ENCODE measurements at regions not wholly inside any gene's neighbourhood (a gene's known extent, or its start where the extent isn't known, plus 50 kb on each side); places are given as distances from the start of the nearest gene placed in this dataset.

GRCh38 chr1:105700723-105701122 is 1355.8 kb upstream of the PRMT6 start:
- Mint-ChIP-seq H3K4me1 (peaks cover 3 to 6% of the 10 kb centered on the region in 2 experiments; a peak in 2 of 4 replicates), H3K4me3 (no peak overlapping the region), H3K36me3 (ENCODE audit: insufficient read depth in 1 of 3, low read depth in 3 of 3) (no peaks in the 10 kb centered on the region), H3K27me3 (ENCODE audit: low read depth) (no peaks in the 10 kb centered on the region; the same call in 1 of the 2 replicates), H3K9me3 (no peaks in the 10 kb centered on the region; a peak in 1 of 5 replicates), H3K27ac (no peak overlapping the region)
- no peak overlapping the region for H4K8ac ChIP-seq (replicated peaks; ENCODE audit: insufficient read length, low read depth, low read length)
- no peak overlapping the region for H2BK12ac ChIP-seq (ENCODE audit: insufficient read length, low read depth, low read length)
- H2AFZ ChIP-seq (ENCODE audit: low read length) = no peak overlapping the region
- H3K79me2 ChIP-seq (ENCODE audit: insufficient read depth, low read length) = no peaks in the 10 kb centered on the region
- no peaks in the 10 kb centered on the region for H3K23me2 ChIP-seq (ENCODE audit: insufficient read length, low read depth, low read length, poor library complexity, severe bottlenecking)
- H2AK5ac ChIP-seq (ENCODE audit: insufficient read length, low read length) = no peak overlapping the region
- no peak overlapping the region for H3T11ph ChIP-seq (ENCODE audit: low read length)
- H2BK20ac ChIP-seq (ENCODE audit: low read depth, low read length, poor library complexity, severe bottlenecking) = no peak overlapping the region
- H3K18ac ChIP-seq (ENCODE audit: insufficient read length, low read depth, low read length) = no peak overlapping the region
- no peaks in the 10 kb centered on the region for H3K9me3 ChIP-seq (ENCODE audit: control insufficient read depth, low read depth, low read length)
- no peak overlapping the region for H3K27ac ChIP-seq (ENCODE audit: insufficient read length, low read depth, low read length)
- no peak overlapping the region for H4K91ac ChIP-seq (ENCODE audit: insufficient read length, low read depth, low read length)
- H3K79me1 ChIP-seq (ENCODE audit: insufficient read depth, low read depth, low read length, poor library complexity, severe bottlenecking) = no peaks in the 10 kb centered on the region
- no peak overlapping the region for H2BK120ac ChIP-seq (ENCODE audit: low read depth, low read length, poor library complexity, severe bottlenecking)
- H3K4ac ChIP-seq (ENCODE audit: low read depth, low read length) = no peak overlapping the region
- H3K4me2 ChIP-seq (ENCODE audit: insufficient read depth, insufficient read length, low read length) = no peak overlapping the region
- no peak overlapping the region for H3K14ac ChIP-seq (ENCODE audit: insufficient read depth, low read length)
- no peak for DNase-seq
- WGBS (ENCODE audit: extremely low coverage, insufficient read length, low lambda C conversion rate) = no CpG with 5 or more reads among the region's 2 CpGs
- H3K56ac ChIP-seq (ENCODE audit: insufficient read length, low read depth, low read length) = no peak overlapping the region
- no peaks in the 10 kb centered on the region for H3K4me1 ChIP-seq (ENCODE audit: insufficient read depth, low read length)
- H2BK5ac ChIP-seq (ENCODE audit: insufficient read length, low read length) = no peak overlapping the region
- no peak overlapping the region for H4K5ac ChIP-seq (ENCODE audit: insufficient read length, low read depth, low read length)
- no peaks in the 10 kb centered on the region for H3K27me3 ChIP-seq (ENCODE audit: insufficient read depth, low read length)
- TF ChIP-seq, protein P1, sequence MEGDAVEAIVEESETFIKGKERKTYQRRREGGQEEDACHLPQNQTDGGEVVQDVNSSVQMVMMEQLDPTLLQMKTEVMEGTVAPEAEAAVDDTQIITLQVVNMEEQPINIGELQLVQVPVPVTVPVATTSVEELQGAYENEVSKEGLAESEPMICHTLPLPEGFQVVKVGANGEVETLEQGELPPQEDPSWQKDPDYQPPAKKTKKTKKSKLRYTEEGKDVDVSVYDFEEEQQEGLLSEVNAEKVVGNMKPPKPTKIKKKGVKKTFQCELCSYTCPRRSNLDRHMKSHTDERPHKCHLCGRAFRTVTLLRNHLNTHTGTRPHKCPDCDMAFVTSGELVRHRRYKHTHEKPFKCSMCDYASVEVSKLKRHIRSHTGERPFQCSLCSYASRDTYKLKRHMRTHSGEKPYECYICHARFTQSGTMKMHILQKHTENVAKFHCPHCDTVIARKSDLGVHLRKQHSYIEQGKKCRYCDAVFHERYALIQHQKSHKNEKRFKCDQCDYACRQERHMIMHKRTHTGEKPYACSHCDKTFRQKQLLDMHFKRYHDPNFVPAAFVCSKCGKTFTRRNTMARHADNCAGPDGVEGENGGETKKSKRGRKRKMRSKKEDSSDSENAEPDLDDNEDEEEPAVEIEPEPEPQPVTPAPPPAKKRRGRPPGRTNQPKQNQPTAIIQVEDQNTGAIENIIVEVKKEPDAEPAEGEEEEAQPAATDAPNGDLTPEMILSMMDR (conservative IDR thresholded peaks at IDR 0.05) = no peak
- H3K9ac ChIP-seq (ENCODE audit: extremely low read depth, insufficient read length, low read length) = no peak overlapping the region
- no peaks in the 10 kb centered on the region for H4K20me1 ChIP-seq (ENCODE audit: control insufficient read depth, insufficient read depth, insufficient read length)
- no peak overlapping the region for H3K23ac ChIP-seq (ENCODE audit: insufficient read length, low read depth, low read length)
- no peak overlapping the region for H2BK15ac ChIP-seq (ENCODE audit: low read depth, low read length)

Data from H9 (cell line).